Astrocyte (in vitro differentiated cells and primary cell): ENCODE measurements at regions not wholly inside any gene's neighbourhood (a gene's known extent, or its start where the extent isn't known, plus 50 kb on each side); places are given as distances from the start of the nearest gene placed in this dataset.

Experiments
- CTCF ChIP-seq: IDR thresholded peaks from 2 replicates; pipeline ENCODE4 v1.5.1; 2011; ENCODE audit warnings: low read depth, mild to moderate bottlenecking, inconsistent platforms, low read length, moderate library complexity; ENCODE audit not compliant: insufficient read depth
- EZH2 ChIP-seq: IDR thresholded peaks from 2 replicates; pipeline ENCODE4 v1.6.1; 2012; ENCODE audit warnings: mild to moderate bottlenecking, low read length, inconsistent platforms; ENCODE audit not compliant: insufficient read depth

GRCh38 chr9:106420511-106420944 is 442.4 kb upstream of the ZNF462 start:
- TF ChIP-seq EZH2 (no peak), CTCF (no peak)
